Esophagus muscularis mucosa (tissue), 4 donors: ENCODE measurements at regions not wholly inside any gene's neighbourhood (a gene's known extent, or its start where the extent isn't known, plus 50 kb on each side); places are given as distances from the start of the nearest gene placed in this dataset.

Source experiments
- DNase-seq: peaks from one replicate; pipeline ENCODE4 v3.0.0-alpha.2; 2017; ENCODE audit errors: extremely low spot score
- H3K27ac ChIP-seq, 4 donors: fragments of 200-600 bp; sonication (generic); replicated peaks in 1 of 4; 1 replicate in 3 of 4; 2 replicates in 1 of 4; pipeline ENCODE4 v1.5.1; 2016 to 2019; ENCODE audit warnings: mild to moderate bottlenecking in 1 of 4
- H3K27me3 ChIP-seq, 4 donors: fragments of 200-600 bp; sonication (generic); one replicate each; pipeline versions ENCODE4 v1.5.1 to v1.6.0; 2016 to 2019
- H3K36me3 ChIP-seq, 4 donors: fragments of 200-600 bp; sonication (generic); one replicate each; pipeline ENCODE4 v1.5.1; 2016 to 2019
- H3K4me1 ChIP-seq, 4 donors: fragments of 200-600 bp; sonication (generic); one replicate each; pipeline ENCODE4 v1.5.1; 2016 to 2019
- H3K4me3 ChIP-seq, 4 donors: fragments of 200-600 bp; sonication (generic); 1 replicate in 2 of 4; 2 replicates in 2 of 4; pipeline ENCODE4 v1.5.1; 2016 to 2019; ENCODE audit warnings: mild to moderate bottlenecking in 4 of 4, moderate library complexity in 1 of 4
- H3K9me3 ChIP-seq, 4 donors: fragments of 200-600 bp; sonication (generic); 1 replicate in 3 of 4; 2 replicates in 1 of 4; pipeline ENCODE4 v1.5.1; 2016 to 2019
- CTCF ChIP-seq, 3 experiments: fragments of 200-600 bp in 2 of 3; fragments of 450-650 bp in 1 of 3; sonication (generic) in 2 of 3; IDR thresholded peaks; one replicate each; pipeline ENCODE4 v1.5.1; 2017 to 2019; ENCODE audit warnings: antibody characterized with exemption in 3 of 3, mild to moderate bottlenecking in 2 of 3, moderate library complexity in 1 of 3
- EP300 ChIP-seq: sonication (generic); formaldehyde crosslinking; IDR thresholded peaks from one replicate; pipeline ENCODE4 v1.6.1; 2017; ENCODE audit warnings: antibody characterized with exemption
- POLR2A ChIP-seq: fragments of 450-650 bp; IDR thresholded peaks from one replicate; pipeline ENCODE4 v1.6.1; 2017; ENCODE audit warnings: antibody characterized with exemption, moderate library complexity, mild to moderate bottlenecking, low read depth
- POLR2AphosphoS5 ChIP-seq, 2 donors: sonication (generic); formaldehyde crosslinking; IDR thresholded peaks; one replicate each; pipeline ENCODE4 v1.6.1; 2017; ENCODE audit warnings: antibody characterized with exemption in 2 of 2
- WGBS: methylation state at CpG from one replicate; pipeline ENCODE4 v1.1.5; 2018; 5-methylcytosine and 5-hydroxymethylcytosine counted together
- intact Hi-C: fragments of 100-400 bp; cut with DNase I; formaldehyde crosslinking; loops from one replicate; pipeline ENCODE4 v1.15.1; 2023

GRCh38 chr11:103703437-103703836, 333.0 kb upstream of the DDI1 start:
- no peak overlapping the region for H3K4me3 ChIP-seq
- no peaks in the 10 kb centered on the region for H3K27me3 ChIP-seq
- H3K27ac ChIP-seq = no peak overlapping the region
- 68% methylated on average over 2 of the region's 2 CpGs for WGBS
- TF ChIP-seq POLR2A (no peak), CTCF (IDR thresholded peaks at IDR 0.05) (no peak), EP300 (no peak), POLR2AphosphoS5 (IDR thresholded peaks at IDR 0.05) (no peak)
- H3K36me3 ChIP-seq = no peaks in the 10 kb centered on the region
- peaks cover 7 to 21% (median 17%) of the 10 kb centered on the region in 4 donors for H3K4me1 ChIP-seq
- no peaks in the 10 kb centered on the region for H3K9me3 ChIP-seq
- DNase-seq = no peak
- intact Hi-C loops = no loop called here

DNA sequence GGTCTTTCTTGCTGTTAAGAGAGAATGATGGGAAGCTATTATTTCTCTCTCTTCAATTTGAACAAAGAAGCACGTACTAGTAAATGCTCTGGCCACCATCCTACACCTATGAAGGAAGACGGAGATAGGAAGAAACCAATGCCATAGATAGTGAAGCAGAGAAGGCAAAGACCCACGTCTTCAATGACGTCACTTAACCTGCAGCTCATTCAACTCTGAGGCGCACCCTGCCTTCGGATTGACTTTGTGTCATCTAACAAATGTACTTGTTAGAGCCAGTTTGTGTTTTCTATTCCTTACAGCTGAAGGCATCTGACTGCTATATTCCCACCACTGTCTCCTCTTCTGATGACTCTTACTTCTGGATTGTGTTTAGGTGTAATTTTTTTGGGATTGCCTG, 332.5 kb upstream of the DDI1 start:
- 84% methylated on average over 6 of the region's 6 CpGs for WGBS
- H3K9me3 ChIP-seq = no peaks in the 10 kb centered on the region
- intact Hi-C loops = no loop called here
- peaks cover 7 to 21% (median 17%) of the 10 kb centered on the region in 4 donors for H3K4me1 ChIP-seq
- no peak overlapping the region for H3K4me3 ChIP-seq
- no peaks in the 10 kb centered on the region for H3K27me3 ChIP-seq
- H3K36me3 ChIP-seq = no peaks in the 10 kb centered on the region
- no peak for DNase-seq
- TF ChIP-seq CTCF (IDR thresholded peaks at IDR 0.05) = no peak
- TF ChIP-seq POLR2A = no peak
- no peak for TF ChIP-seq POLR2AphosphoS5 (IDR thresholded peaks at IDR 0.05)
- no peak for TF ChIP-seq EP300
- no peak overlapping the region for H3K27ac ChIP-seq

- intact Hi-C loops = no loop called here
- Histone ChIP-seq H3K36me3 (no peaks in the 10 kb centered on the region), H3K4me1 (peaks cover 7 to 13% (median 9%) of the 10 kb centered on the region in 4 donors), H3K27ac (no peak overlapping the region), H3K4me3 (no peak overlapping the region), H3K9me3 (no peaks in the 10 kb centered on the region), H3K27me3 (no peaks in the 10 kb centered on the region)
- no peak for DNase-seq
- no peak for TF ChIP-seq POLR2AphosphoS5 (IDR thresholded peaks at IDR 0.05)
- TF ChIP-seq EP300 = no peak
- WGBS = 96% methylated on average over 2 of the region's 2 CpGs
Observed at GRCh38 chr11:103705642-103706041, 330.8 kb upstream of the DDI1 start.

DNA sequence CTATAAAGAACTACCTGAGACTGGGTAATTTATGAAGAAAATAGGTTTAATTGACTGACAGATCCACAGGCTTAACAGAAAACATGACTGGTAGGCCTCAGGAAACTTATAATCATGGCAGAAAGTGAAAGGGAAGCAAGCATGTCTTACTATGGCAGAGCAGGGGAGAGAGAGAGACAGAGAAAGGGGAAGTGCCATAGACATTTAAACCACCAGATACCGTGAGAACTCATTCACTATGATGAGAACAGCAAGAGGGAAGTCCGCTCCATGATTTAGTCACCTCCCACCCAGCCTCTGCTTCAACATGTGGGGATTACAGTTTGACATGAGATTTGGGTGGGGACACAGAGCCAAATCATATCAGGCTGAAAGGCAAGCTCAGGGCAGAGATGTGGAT, 327.1 kb upstream of the DDI1 start:
- TF ChIP-seq EP300 (no peak), POLR2A (no peak)
- no peaks in the 10 kb centered on the region for H3K4me1 ChIP-seq
- intact Hi-C loops = no loop called here
- no peak overlapping the region for H3K27ac ChIP-seq
- H3K27me3 ChIP-seq = no peaks in the 10 kb centered on the region
- WGBS = 50% methylated on average over 2 of the region's 2 CpGs
- H3K4me3 ChIP-seq = no peak overlapping the region
- H3K9me3 ChIP-seq = no peaks in the 10 kb centered on the region
- no peaks in the 10 kb centered on the region for H3K36me3 ChIP-seq
- no peak for DNase-seq

- Histone ChIP-seq H3K27ac (no peak overlapping the region), H3K36me3 (no peaks in the 10 kb centered on the region)
Observed at GRCh38 chr11:103714246-103714645, 322.2 kb upstream of the DDI1 start.

More at GRCh38 chr11:103714246-103714645, 322.2 kb upstream of the DDI1 start:
- intact Hi-C loops = no loop called here
- DNase-seq = no peak
- TF ChIP-seq CTCF (IDR thresholded peaks at IDR 0.05) (no peak), POLR2A (no peak), POLR2AphosphoS5 (IDR thresholded peaks at IDR 0.05) (no peak), EP300 (no peak)
- Histone ChIP-seq H3K4me1 (no peaks in the 10 kb centered on the region), H3K4me3 (no peak overlapping the region), H3K27me3 (no peaks in the 10 kb centered on the region), H3K9me3 (no peaks in the 10 kb centered on the region)
